T-helper 2 cell treated with Interferon-gamma antibody and Interleukin-4, amounts not matched to agents 100 ng/mL and 5 ng/mL, for 36 hours (primary cell): ENCODE measurements at regions not wholly inside any gene's neighbourhood (a gene's known extent, or its start where the extent isn't known, plus 50 kb on each side); places are given as distances from the start of the nearest gene placed in this dataset.

ENCODE experiments used
- intact Hi-C: fragments of 100-400 bp; cut with micrococcal nuclease; formaldehyde crosslinking; loops from one replicate; pipeline ENCODE4 v1.15.1; 2023

DNA sequence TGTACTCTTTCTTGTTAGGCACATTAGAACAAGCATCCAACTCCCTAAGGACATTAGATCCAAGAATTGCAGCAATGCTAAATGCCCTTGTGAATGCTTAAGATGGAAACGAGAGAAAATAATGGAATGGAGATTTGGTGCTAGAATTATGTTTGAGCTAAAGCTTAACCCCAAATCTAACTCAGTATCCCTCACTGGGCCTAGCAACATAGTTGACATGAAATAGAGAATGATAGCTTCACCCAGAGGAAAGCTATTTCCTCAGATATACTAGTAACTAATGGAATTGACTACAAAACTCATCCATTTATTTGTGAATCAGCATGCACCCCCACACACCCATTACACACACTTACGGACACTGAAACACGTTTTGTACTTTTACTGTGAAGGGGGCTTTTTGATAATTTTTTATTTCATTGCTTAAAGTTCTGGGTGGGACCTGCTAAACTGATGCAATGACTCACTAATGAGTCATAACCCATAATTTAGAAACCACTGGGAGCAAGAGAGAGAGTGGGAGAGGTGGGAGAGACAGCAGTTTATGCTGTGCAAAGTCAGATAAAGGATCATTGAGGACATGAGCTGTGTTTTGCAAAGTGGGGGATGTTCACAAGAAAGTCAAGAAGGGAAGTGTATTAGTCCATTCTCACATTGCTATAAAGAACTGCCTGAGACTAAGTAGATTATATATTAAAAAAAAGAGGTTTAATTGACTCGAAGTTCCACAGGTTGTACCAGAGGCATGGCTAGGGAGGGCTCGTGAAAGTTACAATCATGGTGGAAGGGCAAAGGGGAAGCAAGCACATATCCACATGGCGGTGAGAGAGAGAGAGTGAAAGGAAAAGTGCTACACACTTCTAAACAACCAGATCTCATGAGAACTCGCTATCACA is 382.7 kb downstream of the SFMBT2 start:
- intact Hi-C loops: no loop called here

DNA sequence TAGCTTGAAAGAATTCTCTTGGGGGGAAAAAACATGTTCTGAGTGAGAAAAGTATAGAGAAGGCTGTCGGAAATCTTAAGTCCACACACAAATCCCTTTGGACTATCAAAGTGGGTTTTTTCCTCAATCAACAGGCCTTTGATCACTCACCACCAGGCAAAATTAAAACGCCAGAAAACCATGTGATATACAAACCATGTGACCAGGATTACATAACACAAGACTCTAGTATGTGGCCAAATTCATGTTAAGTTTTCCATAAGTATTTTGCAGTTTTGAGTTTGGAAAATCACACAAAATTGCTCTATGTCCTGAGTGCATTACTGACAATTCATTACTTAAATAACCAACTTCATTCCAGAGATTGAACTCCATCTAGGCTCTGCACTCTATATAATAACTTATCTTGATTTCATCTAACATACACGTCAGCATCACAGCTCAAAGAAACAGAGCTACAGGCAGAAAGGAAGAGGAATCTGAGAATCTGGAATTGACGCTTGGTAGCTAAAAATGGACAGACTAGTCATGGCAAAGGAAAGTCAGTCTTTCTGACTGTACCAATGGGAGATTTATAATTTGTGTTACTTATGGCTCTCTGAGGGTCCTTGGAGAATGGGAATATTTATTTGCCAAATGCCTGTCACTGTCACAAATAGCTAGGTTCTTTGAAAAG is 383.5 kb downstream of the SFMBT2 start:
- intact Hi-C loops: no loop called here

DNA sequence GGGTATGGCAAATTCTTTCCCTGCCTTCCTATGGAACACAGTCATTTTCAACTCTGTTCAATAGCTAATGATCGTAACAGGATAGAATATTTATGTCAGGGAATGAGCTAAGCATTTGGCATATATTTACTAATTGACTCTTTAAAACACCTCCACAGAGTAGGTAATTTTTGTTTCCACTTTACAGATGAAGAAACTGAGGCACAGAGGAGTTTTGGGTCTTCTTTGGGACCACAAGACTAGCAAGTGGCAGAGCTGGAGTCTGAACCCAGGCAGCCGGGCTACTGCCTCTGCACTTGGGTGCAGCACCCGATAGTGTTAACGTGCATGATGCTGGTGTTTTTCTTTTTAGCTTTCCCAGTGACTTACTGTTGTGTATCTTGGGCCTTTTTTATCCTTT is 384.0 kb downstream of the SFMBT2 start:
- intact Hi-C loops: no loop called here

DNA sequence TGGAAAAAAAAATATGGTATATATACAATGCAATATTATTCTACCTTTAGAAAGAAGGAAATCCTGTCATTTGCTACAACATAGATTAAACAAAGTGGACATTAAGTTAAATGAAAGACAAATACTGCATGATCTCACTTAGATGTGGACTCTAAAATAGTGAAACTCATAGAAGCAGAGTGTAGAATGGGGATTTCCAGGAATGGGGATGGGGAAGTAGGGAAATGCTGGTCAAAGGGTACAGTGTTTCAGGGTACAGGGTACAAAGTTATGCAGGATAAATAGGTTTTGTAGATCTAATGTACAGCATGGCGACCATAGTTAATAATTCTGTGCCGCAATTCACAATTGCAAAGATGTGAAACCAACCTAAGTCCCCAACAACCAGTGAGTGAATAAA is 385.5 kb downstream of the SFMBT2 start:
- intact Hi-C loops: no loop called here

DNA sequence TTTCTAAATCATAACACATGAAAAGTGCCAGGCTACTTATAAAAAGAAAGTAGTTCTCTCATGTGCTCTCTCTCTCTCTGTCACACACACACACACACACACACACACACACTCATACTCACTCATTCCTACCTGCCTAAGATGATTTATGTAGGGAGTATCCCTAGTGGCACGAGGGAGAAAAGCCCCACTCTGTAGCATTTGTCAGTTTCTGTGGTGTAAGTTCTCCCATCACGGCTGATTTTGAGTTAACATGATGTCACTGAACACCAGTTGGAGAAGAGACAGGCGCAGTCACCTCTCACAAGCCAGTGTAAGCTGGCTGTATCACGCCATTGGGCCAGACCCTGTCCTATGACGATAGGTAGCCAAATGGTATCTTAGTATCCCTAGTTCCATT is 395.4 kb downstream of the SFMBT2 start:
- intact Hi-C loops: no loop called here

DNA sequence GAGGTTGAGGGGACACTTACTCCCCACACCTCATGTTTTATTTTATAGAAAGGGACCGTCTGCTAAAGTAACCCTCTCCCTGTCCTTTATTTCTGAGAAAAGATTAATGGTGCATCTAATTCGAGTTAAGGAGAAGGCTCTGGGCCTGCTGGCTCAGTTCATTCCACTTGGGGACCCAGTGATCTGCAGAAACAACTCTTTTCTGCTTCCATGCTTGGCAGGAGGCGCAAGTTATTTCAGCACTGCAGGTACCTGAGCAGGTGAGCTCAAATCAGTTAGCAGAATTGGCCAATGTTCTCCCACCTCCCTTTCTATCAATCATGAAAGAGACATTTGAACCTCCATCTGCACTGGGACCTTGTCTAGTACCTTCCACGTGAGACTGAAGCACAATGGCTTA is 396.1 kb downstream of the SFMBT2 start:
- intact Hi-C loops: no loop called here

DNA sequence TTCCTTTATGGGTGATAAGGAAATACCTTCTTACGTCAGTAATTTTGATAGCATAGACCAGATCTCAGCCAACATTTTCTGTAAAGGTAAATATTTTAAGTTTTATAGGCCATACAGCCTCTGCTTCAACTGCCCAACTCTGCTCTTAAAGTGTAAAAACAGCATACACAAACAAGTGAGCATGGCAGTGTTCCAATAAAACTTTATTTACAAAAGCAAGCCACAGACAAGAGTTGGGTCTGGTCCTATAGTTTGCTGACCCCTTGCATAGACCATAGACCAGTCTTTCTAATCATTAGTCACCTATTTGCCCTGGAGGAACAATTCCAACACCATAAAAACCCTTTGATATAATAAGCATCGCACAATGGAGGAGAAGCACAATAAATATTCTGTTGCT is 398.8 kb downstream of the SFMBT2 start:
- intact Hi-C loops: no loop called here

DNA sequence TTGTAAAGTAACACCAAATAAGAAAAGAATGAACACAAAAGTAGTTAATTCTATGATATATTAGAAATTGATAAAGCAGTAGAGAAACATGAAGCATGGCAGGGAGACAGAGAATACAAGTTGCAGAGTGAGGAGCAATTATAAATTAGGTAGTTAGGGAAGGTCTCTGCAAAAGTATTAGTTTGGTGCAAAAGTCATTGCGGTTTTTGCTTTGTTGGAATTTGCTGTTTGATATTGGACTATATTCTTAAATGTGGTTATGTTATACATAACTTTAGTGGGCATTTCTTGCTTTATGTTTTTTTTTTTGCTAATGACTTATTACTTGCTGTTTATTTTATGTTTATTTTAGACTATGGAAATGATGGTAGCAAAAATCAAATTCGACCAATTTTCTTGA is 402.2 kb downstream of the SFMBT2 start:
- intact Hi-C loops: no loop called here

DNA sequence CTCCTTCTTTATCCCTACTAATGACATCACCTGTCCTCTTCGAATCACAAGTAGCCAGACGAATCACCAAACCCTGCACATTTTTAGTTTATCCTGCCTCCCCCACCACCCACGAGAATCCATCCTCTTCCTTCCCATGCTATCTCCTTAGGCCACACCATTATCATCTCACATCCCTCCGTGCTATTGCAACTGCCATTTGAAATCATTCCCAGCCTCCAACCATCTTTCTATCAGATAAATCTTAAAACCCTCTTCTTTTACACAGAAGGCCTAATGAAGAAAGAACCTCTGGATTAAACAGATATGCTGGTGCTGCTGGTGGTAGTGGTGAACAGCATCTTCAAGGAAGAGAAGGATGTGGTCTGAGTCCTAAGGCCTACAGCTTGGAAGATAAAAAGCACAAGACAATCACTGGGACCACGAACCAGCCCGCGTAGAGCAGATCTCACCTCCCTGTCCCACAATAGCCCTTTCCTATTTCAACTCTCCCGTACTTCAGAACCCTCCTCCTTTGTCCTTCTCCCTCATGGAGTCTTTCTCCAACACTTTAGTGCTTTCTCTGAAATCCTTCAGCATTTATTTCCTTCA is 403.1 kb downstream of the SFMBT2 start:
- intact Hi-C loops: no loop called here

DNA sequence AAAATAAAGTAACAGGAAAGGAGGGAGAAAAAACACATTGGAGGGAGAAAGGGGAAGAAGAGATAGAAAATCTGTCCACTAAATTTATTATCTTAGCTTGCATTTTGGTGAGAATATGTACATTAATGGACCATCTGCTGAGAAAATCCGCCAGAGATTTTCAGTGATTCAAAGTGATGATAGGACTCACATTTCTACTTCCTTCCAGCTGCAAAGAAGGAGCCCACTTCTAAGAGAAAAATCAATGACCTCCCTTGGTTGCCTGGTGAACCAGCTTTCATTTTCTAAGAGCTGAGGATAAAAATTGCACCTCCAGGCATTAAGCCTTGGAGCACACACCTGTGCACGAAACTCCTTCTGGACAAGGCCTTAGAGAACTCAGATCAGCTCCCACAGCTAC is 404.3 kb downstream of the SFMBT2 start:
- intact Hi-C loops: no loop called here

DNA sequence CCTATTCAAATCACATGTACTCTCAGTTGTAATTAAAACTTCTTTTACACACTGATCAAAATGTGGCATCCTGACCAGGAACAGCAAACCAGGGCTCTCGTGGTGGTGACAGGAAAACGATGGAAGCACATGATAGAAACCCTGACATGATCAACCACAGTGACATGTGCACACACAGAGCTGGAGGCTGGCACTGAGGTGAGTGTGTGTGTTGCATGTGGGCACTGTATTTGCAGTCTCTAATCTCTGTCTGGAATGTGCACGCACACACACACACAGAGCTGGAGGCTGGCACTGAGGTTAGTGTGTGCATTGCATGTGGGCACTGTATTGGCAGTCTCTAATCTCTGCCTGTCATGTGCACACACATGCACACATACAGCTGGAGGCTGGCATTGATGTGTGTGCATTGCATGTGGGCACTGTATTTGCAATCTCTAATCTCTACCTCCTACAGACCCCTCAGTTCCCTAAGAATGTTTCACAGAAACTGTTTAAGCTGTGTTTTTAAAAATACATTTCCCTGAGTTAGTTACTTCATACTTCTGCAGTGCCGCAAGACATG is 406.9 kb downstream of the SFMBT2 start:
- intact Hi-C loops: no loop called here

DNA sequence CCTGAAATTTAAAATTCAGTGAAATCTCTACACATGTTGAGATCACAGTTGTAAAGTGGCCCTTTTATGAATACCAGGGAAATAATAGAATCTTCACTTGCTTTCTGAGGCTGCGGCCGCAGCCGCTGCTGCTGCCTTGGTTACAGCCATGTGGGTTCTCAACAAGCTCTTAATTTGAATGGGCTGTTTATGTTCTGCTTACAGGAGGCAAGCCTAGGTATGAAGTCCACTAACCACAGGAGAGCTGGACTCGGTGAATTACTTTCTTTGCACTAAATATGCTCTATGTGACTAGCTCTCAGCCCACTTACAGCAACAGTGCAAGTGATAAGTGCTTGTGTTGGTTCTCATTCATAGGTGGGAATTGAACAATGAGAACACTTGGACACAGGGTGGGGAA is 410.8 kb downstream of the SFMBT2 start:
- intact Hi-C loops: no loop called here

DNA sequence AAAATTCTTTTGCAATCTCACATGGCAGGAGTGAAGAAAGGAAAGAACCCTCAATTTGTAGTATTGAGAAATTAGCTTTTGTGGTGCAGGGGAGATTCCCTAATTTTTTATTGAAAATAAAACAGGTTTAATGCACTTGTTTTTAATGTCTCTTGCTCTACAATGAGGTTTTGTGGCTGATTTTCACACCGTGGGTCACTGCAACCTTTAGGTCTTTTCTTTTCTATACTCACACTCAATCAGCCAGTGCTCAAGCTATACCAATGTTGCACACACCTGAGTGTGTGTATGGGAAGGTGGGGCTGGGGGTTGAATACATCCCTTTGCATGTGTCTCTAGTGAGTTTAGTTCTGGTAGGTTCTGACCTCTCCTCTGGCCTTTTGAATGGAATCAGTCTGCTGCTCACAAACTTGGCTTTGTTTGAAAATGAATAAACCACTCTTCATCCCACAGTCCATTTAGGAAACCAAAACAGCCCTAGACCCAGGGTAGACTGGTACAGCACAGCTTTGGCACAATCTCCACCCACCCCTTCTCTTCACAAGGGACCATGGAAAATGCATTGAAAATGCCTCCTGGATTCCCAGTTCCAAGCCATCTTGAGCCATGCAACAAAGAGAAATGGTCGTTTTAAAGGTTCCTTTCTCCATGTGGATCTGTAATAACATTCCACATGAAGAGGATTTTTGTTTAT is 411.5 kb downstream of the SFMBT2 start:
- intact Hi-C loops: no loop called here

DNA sequence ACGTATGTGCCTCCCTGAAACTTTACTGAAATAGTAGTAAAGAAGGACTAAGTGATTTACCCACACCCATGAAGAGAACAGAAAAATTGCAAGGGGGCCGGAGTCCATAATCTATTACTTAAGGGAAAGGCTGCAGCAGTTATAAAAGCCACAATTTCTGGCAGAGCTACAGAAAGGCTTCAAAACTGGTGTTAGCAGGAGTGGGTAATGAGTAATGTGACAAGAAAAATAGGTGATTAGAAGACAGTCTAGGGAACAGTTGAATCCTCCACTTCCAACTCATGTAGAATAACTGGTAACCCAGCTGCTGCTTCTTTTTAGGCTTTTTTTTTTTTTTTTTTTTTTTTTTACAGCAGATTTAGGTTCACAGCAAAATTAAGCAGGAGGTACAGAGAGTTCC is 413.3 kb downstream of the SFMBT2 start:
- intact Hi-C loops: no loop called here

DNA sequence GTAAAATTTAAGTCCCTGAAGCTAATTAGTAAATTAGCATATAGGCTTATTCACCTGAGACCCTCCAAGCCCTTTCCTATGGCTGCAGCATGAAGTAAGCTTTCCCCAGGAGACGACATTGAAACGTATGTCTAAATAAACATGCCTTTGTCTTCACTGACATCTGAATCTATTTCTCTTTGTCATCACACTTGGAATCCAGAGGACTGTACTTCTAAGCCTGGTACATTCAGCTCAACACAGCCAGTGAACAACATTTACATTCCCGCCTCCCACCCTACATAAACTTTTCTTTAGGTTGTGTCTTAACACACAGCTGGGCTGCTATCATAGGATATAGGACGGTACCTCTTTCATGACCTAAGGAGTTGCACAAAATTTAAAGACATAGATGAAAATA is 414.4 kb downstream of the SFMBT2 start:
- intact Hi-C loops: no loop called here

DNA sequence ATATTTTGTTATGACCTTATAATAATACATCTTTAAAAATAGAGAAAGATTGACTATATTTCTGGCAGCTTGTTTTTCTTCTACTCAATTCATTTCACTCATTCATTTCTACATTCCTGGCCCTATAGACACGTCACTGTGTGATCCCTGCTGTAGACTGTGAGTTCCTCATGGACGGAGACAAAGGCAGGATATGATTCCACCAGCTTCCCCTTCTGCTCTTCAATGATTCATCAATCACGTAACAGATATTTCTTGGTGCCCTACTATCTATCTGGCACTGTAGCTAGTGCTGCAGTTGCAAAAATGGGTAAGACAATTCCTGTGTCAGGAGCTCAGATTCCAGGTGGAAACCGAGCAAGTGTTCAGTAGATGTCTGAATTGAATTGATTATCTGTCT is 415.0 kb downstream of the SFMBT2 start:
- intact Hi-C loops: no loop called here

DNA sequence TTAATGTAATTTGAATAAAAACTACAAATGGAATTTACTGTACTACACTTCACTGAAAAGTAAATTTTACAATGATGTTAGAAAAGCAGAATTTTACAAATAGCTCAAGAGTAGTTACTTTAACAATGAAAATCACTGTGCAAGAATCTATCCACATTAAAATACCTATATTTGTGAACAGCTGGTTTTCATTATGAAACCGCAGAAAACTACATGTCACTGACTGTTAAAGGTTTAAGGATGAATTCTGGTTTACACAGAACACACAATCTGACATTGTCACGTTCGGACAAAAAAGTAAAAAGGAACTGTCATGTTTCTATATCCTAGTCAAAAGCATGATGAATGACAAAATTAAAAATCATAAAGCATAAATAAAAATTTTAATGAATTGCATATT is 415.3 kb upstream of the PRKCQ start:
- intact Hi-C loops: no loop called here

DNA sequence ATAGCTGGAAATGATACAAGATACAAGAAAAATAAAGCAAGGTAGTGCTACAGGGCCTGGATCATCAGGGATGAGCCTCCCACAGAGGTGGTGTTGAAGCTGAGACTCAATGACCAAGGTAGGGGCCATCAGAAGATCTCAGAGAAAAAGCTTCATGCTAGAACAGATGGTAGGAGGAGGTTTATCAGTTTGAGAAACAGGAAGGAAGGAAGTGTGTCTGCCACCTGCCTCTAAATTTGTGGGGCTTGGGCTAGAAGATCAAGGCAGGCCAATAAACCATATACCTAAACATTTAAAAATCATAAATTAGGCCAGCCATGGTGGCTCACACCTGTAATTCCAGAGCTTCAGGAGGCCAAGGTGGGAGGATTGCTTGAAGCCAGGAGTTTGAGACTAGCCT is 410.8 kb upstream of the PRKCQ start:
- intact Hi-C loops: no loop called here

DNA sequence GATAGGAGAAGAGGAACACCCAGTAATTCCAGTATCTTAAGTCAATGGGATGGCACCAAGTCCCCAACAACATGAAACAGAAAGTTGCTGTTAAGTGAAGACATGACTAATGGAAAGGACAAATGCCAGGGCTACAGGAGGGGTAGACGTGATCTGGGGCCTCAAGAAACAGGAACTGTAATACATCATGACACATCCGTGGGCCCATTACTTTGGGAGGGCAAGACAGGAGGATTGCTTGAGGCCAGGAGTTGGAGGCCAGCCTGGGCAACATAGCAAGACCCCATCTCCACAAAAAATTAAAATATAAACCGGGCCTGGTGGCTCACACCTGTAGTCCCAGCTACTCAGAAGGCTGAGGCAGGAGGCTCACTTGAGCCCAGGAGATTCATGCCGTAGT is 408.6 kb upstream of the PRKCQ start:
- intact Hi-C loops: no loop called here

DNA sequence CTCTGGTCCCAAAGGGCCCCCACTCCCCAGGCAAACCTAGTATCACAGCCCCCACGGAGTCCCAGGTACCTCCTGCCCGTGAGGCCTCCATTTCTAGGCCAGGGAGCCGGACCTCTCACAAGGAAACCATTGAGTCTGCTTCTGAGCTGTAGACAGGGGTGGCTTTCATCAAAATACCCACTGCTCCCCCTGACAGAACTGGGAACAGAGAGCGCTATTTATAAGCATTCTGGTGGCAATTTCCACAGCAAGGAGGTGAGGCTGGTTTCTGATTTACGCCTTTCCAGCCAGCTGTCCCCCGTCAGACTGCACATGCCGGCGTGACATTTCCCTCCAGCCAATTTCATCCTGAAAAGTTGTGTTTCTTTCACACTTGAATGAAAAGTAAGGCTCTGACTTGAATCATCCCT is 407.5 kb upstream of the PRKCQ start:
- intact Hi-C loops: no loop called here

DNA sequence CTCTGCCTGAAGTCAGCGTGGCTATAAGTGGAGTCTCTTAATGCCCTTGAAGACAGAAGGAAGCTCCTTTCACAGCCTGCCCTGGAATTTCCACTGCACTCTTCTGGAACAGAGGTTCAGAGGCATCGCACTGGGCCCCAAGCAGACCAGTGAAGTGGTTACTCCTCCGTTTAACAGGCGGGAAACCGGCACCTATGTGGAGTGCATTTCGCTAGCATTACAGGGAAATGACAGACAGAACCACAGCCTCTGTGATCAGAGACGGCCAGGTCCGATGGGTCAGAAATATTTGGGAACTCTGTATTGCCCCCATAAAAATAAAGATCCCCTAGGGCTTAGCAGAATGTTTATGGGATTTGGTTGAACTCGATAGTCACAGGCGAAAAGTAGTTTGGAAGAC is 406.9 kb upstream of the PRKCQ start:
- intact Hi-C loops: no loop called here

DNA sequence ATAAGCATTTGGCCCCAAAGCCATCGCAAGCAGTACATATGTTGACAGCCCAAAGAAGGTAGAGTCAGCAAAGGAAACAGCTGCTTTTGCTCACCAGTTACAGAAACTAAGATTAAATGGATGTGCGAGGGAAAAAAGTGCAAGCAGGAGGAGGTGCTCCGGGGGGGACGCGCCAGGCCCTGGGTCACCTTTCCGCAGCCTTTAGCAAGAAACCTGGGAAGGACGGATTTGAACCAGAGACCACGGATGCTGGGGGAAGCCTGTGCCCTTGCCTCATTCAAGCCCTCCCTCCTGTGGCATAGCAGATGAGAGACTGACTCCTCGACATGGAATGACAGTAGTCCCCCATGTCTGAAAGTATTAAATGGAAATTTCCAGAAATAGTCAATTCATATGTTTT is 405.6 kb upstream of the PRKCQ start:
- intact Hi-C loops: no loop called here
